ENCODE measurements at regions not wholly inside any gene's neighbourhood (a gene's known extent, or its start where the extent isn't known, plus 50 kb on each side); places are given as distances from the start of the nearest gene placed in this dataset.

- CTCF ChIA-PET = no interaction called here
- DNase-seq (no peak), ATAC-seq (no peak)
- H3K27ac Mint-ChIP-seq = no peak overlapping the region
- no peaks in the 10 kb centered on the region for H3K4me1 Mint-ChIP-seq
- no peak overlapping the region for H3K4me3 Mint-ChIP-seq
- peaks cover 8% of the 10 kb centered on the region for H3K27me3 Mint-ChIP-seq
- H3K9me3 Mint-ChIP-seq (ENCODE audit: low read depth) = no peaks in the 10 kb centered on the region
- H3K36me3 Mint-ChIP-seq = no peaks in the 10 kb centered on the region
Measured at GRCh38 chr5:74919487-74919886, 53.3 kb upstream of the FAM169A start.

- CTCF ChIA-PET = interaction anchor here (0.9 kb wide), 1 partner anchor 245 kb away, joined by 6 read pairs; no protein-coding TSS in a partner anchor
- Mint-ChIP-seq H3K4me1 (no peaks in the 10 kb centered on the region), H3K27me3 (peaks cover 8% of the 10 kb centered on the region), H3K9me3 (ENCODE audit: low read depth) (no peaks in the 10 kb centered on the region), H3K36me3 (no peaks in the 10 kb centered on the region), H3K4me3 (no peak overlapping the region), H3K27ac (no peak overlapping the region)
- DNase-seq (no peak), ATAC-seq (no peak)
Measured at GRCh38 chr5:74919041-74919440, 52.9 kb upstream of the FAM169A start.

GRCh38 chr5:74918232-74918669 is 52.1 kb upstream of the FAM169A start:
- Mint-ChIP-seq H3K36me3 (no peaks in the 10 kb centered on the region), H3K4me1 (no peaks in the 10 kb centered on the region), H3K9me3 (ENCODE audit: low read depth) (no peaks in the 10 kb centered on the region), H3K27me3 (peaks cover 8% of the 10 kb centered on the region), H3K4me3 (no peak overlapping the region), H3K27ac (no peak overlapping the region)
- ATAC-seq (no peak), DNase-seq (no peak)
- CTCF ChIA-PET = interaction anchor here (0.9 kb wide), 1 partner anchor 245 kb away, joined by 6 read pairs; no protein-coding TSS in a partner anchor

GRCh38 chr5:74916831-74917710 is 50.9 kb upstream of the FAM169A start:
- Mint-ChIP-seq H3K9me3 (ENCODE audit: low read depth) (no peaks in the 10 kb centered on the region), H3K4me1 (no peaks in the 10 kb centered on the region), H3K36me3 (no peaks in the 10 kb centered on the region), H3K27ac (no peak overlapping the region), H3K27me3 (peaks cover 8% of the 10 kb centered on the region), H3K4me3 (no peak overlapping the region)
- DNase-seq (no peak), ATAC-seq (no peak)
- CTCF ChIA-PET = no interaction called here

Measured in activated CD8-positive, alpha-beta memory T cell treated with anti-CD3 and anti-CD28 coated beads, Interleukin-2, amount 10 ng/mL, durations not matched to agents 7 days and 5 days (primary cell).